ENCODE measurements at regions not wholly inside any gene's neighbourhood (a gene's known extent, or its start where the extent isn't known, plus 50 kb on each side); places are given as distances from the start of the nearest gene placed in this dataset.

DNA sequence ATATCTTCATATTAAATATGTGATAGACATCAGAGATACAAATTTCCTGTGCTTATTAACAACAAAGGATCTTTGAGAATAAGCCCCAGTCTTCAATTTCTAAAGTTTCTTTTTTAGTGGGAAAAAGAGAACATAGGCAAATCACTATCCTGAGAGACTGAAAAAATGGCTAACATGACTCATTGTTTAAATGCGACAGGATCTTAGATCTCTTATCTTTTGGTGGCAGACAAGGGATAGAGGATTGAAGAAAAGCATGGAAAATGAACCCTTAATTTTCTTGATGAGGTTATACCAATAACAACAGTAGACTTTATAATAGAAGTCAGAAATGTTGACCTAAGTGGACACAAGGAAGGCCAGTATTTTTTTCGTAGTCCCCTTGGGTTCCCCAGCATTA is 178.6 kb upstream of the MAP3K7 start:
- Histone ChIP-seq H3K4me3 (no peak overlapping the region), H3K9me3 (no peaks in the 10 kb centered on the region), H3K4me1 (ENCODE audit: low read depth) (no peaks in the 10 kb centered on the region), H3K36me3 (ENCODE audit: low read depth) (no peaks in the 10 kb centered on the region)
- TF ChIP-seq, protein P1, sequence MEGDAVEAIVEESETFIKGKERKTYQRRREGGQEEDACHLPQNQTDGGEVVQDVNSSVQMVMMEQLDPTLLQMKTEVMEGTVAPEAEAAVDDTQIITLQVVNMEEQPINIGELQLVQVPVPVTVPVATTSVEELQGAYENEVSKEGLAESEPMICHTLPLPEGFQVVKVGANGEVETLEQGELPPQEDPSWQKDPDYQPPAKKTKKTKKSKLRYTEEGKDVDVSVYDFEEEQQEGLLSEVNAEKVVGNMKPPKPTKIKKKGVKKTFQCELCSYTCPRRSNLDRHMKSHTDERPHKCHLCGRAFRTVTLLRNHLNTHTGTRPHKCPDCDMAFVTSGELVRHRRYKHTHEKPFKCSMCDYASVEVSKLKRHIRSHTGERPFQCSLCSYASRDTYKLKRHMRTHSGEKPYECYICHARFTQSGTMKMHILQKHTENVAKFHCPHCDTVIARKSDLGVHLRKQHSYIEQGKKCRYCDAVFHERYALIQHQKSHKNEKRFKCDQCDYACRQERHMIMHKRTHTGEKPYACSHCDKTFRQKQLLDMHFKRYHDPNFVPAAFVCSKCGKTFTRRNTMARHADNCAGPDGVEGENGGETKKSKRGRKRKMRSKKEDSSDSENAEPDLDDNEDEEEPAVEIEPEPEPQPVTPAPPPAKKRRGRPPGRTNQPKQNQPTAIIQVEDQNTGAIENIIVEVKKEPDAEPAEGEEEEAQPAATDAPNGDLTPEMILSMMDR (IDR thresholded peaks at IDR 0.05): no peak
- DNase-seq (no peak), ATAC-seq (no peak)
- intact Hi-C loops (cut with DNase I, micrococcal nuclease): no loop called here

DNA sequence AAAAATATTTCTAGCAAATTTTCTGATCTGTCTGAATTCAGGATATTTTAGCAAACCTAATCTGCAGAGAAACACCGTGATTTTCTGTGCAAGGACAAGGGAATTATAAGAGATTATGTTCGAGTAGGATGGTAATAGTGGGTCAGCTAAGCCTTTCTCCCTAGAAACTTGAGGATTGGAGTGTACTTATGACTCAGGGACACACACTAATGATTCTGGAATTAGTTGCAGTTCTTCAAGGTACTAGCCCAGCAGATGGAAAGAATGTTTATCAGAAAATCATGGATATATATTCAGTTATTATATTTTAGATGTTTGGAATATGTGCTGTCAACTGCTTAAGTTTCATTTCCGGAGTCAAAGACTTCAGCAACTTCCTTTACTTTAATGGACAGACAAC is 177.1 kb upstream of the MAP3K7 start:
- DNase-seq (no peak), ATAC-seq (no peak)
- Histone ChIP-seq H3K36me3 (ENCODE audit: low read depth) (no peaks in the 10 kb centered on the region), H3K9me3 (no peaks in the 10 kb centered on the region), H3K4me1 (ENCODE audit: low read depth) (no peaks in the 10 kb centered on the region), H3K4me3 (no peak overlapping the region)
- TF ChIP-seq, protein P1 (IDR thresholded peaks at IDR 0.05): no peak
- intact Hi-C loops (cut with DNase I, micrococcal nuclease): no loop called here

DNA sequence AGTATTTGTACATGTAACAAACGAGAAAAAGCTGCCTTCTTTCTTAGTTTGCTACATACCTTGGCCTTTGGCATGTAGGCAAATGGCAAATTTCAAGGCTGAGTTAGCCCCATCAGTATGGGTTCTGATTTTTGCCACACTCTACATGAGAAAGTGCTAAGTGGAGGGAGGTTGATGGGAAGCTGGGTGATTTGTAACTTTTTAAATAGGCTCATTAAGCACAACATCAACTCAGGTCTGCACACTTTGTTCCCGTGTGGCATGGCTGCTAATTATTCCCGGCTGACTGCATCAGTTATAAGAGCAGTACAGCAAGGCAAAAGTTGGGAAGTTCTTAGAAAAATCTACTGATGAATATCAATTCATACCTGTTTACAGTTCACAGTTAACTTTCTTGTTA is 172.8 kb upstream of the MAP3K7 start:
- DNase-seq (no peak), ATAC-seq (no peak)
- H3K9me3 ChIP-seq: no peaks in the 10 kb centered on the region
- H3K4me3 ChIP-seq: no peak overlapping the region
- intact Hi-C loops (cut with DNase I, micrococcal nuclease): no loop called here
- no peaks in the 10 kb centered on the region for H3K4me1 ChIP-seq (ENCODE audit: low read depth)
- no peaks in the 10 kb centered on the region for H3K36me3 ChIP-seq (ENCODE audit: low read depth)
- TF ChIP-seq, protein P1 (IDR thresholded peaks at IDR 0.05): no peak

DNA sequence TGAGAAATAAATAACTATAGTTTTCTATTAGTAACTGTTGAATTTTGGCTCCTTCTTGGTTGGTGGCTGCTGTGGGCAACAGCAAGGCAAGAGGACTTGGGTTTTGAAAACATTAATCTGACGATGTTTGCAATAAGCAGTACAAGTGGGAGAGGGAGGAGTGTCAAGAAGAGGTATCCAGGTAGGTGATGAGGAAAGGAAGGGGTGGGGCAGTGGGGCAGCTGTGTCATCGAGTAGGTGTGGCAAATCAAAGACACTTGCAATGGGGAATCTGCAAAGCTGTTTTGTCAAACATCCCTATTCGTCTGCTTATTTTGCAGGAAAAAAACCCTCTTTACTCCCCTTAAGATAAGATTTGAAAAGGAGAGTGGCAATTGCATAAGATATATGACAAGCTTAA is 171.9 kb upstream of the MAP3K7 start:
- H3K4me1 ChIP-seq (ENCODE audit: low read depth): no peaks in the 10 kb centered on the region
- intact Hi-C loops (cut with DNase I, micrococcal nuclease): no loop called here
- TF ChIP-seq, protein P1 (IDR thresholded peaks at IDR 0.05): no peak
- no peak overlapping the region for H3K4me3 ChIP-seq
- ATAC-seq: no peak
- no peaks in the 10 kb centered on the region for H3K36me3 ChIP-seq (ENCODE audit: low read depth)
- no peak for DNase-seq
- H3K9me3 ChIP-seq: no peaks in the 10 kb centered on the region

DNA sequence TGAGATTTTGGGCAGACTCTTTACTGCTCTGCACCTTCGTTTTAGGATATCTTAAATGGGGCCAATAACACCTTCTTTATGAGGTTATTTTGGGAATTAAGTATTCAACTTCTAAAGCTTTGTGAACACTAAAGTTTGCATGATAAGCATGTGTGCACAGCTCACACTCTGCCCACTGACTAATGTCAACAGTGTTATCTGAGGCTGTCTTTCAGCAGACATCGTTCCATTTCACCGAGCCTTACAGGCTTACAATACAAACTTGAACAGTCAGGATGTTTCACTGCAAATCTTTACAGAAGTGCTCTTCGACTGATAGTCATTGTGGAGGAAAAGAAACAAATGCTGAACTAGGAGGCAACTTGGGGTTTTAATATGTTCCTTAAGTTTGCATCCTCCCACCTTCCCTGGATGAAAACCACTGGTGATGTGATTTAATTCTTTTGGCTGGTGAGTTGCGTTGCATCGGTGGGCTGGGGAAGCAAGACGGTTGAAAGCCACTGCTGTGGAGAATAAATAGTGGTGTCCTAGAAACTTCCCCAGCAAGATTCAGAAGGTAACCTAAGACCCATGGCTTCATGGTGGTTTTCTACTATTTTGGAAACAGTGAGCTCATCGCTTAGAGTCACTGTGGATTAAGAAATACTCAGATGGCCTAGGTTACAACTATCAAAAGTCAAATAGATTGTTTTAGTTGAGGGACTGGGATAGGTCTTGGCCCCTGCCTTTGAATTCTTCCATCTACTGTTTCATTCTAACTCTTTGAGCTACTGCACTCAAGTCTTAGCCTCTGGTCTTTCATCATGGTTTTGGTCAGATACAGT is 167.2 kb upstream of the MAP3K7 start:
- Histone ChIP-seq H3K9me3 (no peaks in the 10 kb centered on the region), H3K4me3 (no peak overlapping the region), H3K36me3 (ENCODE audit: low read depth) (no peaks in the 10 kb centered on the region), H3K4me1 (ENCODE audit: low read depth) (no peaks in the 10 kb centered on the region)
- no peak for ATAC-seq
- no peak for DNase-seq
- TF ChIP-seq, protein P1 (IDR thresholded peaks at IDR 0.05): no peak
- intact Hi-C loops (cut with DNase I, micrococcal nuclease): no loop called here
